HEK293 (cell line): ENCODE measurements at regions not wholly inside any gene's neighbourhood (a gene's known extent, or its start where the extent isn't known, plus 50 kb on each side); places are given as distances from the start of the nearest gene placed in this dataset.

Experiments used
- CTCF ChIA-PET: fragments of 350-600 bp; formaldehyde crosslinking; extraction: SDS; loops from one replicate; lab custom pipeline; 2021; ENCODE audit warnings: antibody characterized with exemption; lab: Yijun Ruan, JAX
- POLR2A ChIA-PET: fragments of 300-600 bp; formaldehyde crosslinking; extraction: SDS; loops from one replicate; lab custom pipeline; 2020; ENCODE audit warnings: antibody characterized with exemption, inconsistent platforms; lab: Yijun Ruan, JAX
- H3K27ac ChIP-seq: fragments of 200-500 bp; sonication (Bioruptor generic); 2 replicates; pipeline ENCODE4 v1.5.1; 2014; ENCODE audit warnings: low read depth, low read length, control low read depth, inconsistent platforms; ENCODE audit errors: extremely low read depth
- H3K36me3 ChIP-seq, 2 experiments: fragments of 200-500 bp in 1 of 2; sonication (Bioruptor generic) in 1 of 2; 1 replicate in 1 of 2; 2 replicates in 1 of 2; pipeline ENCODE4 v1.5.1; 2014 to 2017; ENCODE audit warnings: inconsistent platforms in 2 of 2, low read length in 2 of 2; ENCODE audit not compliant: control insufficient read depth in 2 of 2, insufficient read depth in 1 of 2
- H3K4me1 ChIP-seq: fragments of 200-500 bp; sonication (Bioruptor generic); 2 replicates; pipeline ENCODE4 v1.5.1; 2014; ENCODE audit warnings: mild to moderate bottlenecking, low read length, inconsistent platforms; ENCODE audit not compliant: control insufficient read depth, insufficient read depth
- H3K4me3 ChIP-seq: 2 replicates; pipeline ENCODE4 v1.5.1; 2011; ENCODE audit warnings: low read depth, mild to moderate bottlenecking, control low read depth, low read length, moderate library complexity
- H3K9me3 ChIP-seq: fragments of 200-500 bp; sonication (Bioruptor generic); 2 replicates; pipeline ENCODE4 v1.5.1; 2014; ENCODE audit warnings: low read depth, low read length, inconsistent platforms; ENCODE audit not compliant: control insufficient read depth, insufficient read depth
- AEBP2 ChIP-seq: fragments of 450-650 bp; formaldehyde crosslinking; IDR thresholded peaks from 2 replicates; pipeline ENCODE4 v1.5.1; 2016; ENCODE audit warnings: missing biosample characterization, missing genetic modification characterization, borderline replicate concordance
- BCL11A ChIP-seq: fragments of 450-650 bp; formaldehyde crosslinking; IDR thresholded peaks from 2 replicates; pipeline ENCODE4 v1.5.1; 2016; ENCODE audit warnings: low read depth, missing biosample characterization, missing genetic modification characterization
- CTCF ChIP-seq: fragments of 450-650 bp; formaldehyde crosslinking; IDR thresholded peaks from 2 replicates; pipeline ENCODE4 v1.5.1; 2016; ENCODE audit warnings: missing biosample characterization, missing genetic modification characterization
- GLI2 ChIP-seq: fragments of 450-650 bp; formaldehyde crosslinking; IDR thresholded peaks from 2 replicates; pipeline ENCODE4; 2017; ENCODE audit warnings: missing biosample characterization, missing genetic modification characterization, low read depth, borderline replicate concordance
- GLI4 ChIP-seq: fragments of 450-650 bp; formaldehyde crosslinking; IDR thresholded peaks from 2 replicates; pipeline ENCODE4 v1.5.1; 2016; ENCODE audit warnings: missing biosample characterization, missing genetic modification characterization
- SETDB1 ChIP-seq: IDR thresholded peaks from one replicate; pipeline ENCODE4 v1.6.1; 2017; ENCODE audit warnings: mild to moderate bottlenecking, low read length, moderate library complexity, mixed read lengths; ENCODE audit not compliant: insufficient read length
- ZBTB17 ChIP-seq: fragments of 450-650 bp; formaldehyde crosslinking; IDR thresholded peaks from 2 replicates; pipeline ENCODE4 v1.5.1; 2016; ENCODE audit warnings: missing biosample characterization, missing genetic modification characterization
- ZEB2 ChIP-seq: fragments of 450-650 bp; formaldehyde crosslinking; IDR thresholded peaks from 2 replicates; pipeline ENCODE4 v1.5.1; 2016; ENCODE audit warnings: missing biosample characterization, missing genetic modification characterization
- ZFP69B ChIP-seq: fragments of 450-650 bp; formaldehyde crosslinking; IDR thresholded peaks from 2 replicates; pipeline ENCODE4 v1.5.1; 2016; ENCODE audit warnings: missing biosample characterization, missing genetic modification characterization
- ZNF140 ChIP-seq: fragments of 450-650 bp; formaldehyde crosslinking; IDR thresholded peaks from 2 replicates; pipeline ENCODE4 v1.5.1; 2016; ENCODE audit warnings: missing biosample characterization, missing genetic modification characterization
- ZNF157 ChIP-seq: fragments of 450-650 bp; formaldehyde crosslinking; IDR thresholded peaks from 2 replicates; pipeline ENCODE4 v1.5.1; 2016; ENCODE audit warnings: missing biosample characterization, missing genetic modification characterization
- ZNF221 ChIP-seq: fragments of 450-650 bp; formaldehyde crosslinking; IDR thresholded peaks from 2 replicates; pipeline ENCODE4 v1.5.1; 2017; ENCODE audit warnings: missing biosample characterization, missing genetic modification characterization, borderline replicate concordance
- ZNF24 ChIP-seq: fragments of 450-650 bp; formaldehyde crosslinking; IDR thresholded peaks from 2 replicates; pipeline ENCODE4 v1.5.1; 2016; ENCODE audit warnings: missing biosample characterization, missing genetic modification characterization
- ZNF248 ChIP-seq: fragments of 450-650 bp; formaldehyde crosslinking; IDR thresholded peaks from 2 replicates; pipeline ENCODE4 v1.5.1; 2017; ENCODE audit warnings: missing biosample characterization, missing genetic modification characterization
- ZNF274 ChIP-seq, 2 experiments: fragments of 200-500 bp in 1 of 2; fragments of 450-650 bp in 1 of 2; sonication (Bioruptor generic) in 1 of 2; formaldehyde crosslinking in 1 of 2; IDR thresholded peaks; 2 replicates each; pipeline versions ENCODE4 v1.5.1 to v1.6.1; 2014 to 2016; ENCODE audit warnings: borderline replicate concordance in 1 of 2, inconsistent platforms in 1 of 2, low read length in 1 of 2, missing biosample characterization in 1 of 2, missing genetic modification characterization in 1 of 2
- ZNF335 ChIP-seq: fragments of 450-650 bp; formaldehyde crosslinking; conservative IDR thresholded peaks from 2 replicates; pipeline ENCODE4 v1.5.1; 2016; ENCODE audit warnings: missing biosample characterization, missing genetic modification characterization
- ZNF398 ChIP-seq: fragments of 450-650 bp; formaldehyde crosslinking; IDR thresholded peaks from 2 replicates; pipeline ENCODE4 v1.5.1; 2017; ENCODE audit warnings: missing biosample characterization, missing genetic modification characterization
- ZNF404 ChIP-seq: fragments of 450-650 bp; formaldehyde crosslinking; IDR thresholded peaks from 2 replicates; pipeline ENCODE4 v1.5.1; 2017; ENCODE audit warnings: missing biosample characterization, missing genetic modification characterization
- ZNF548 ChIP-seq: fragments of 450-650 bp; formaldehyde crosslinking; IDR thresholded peaks from 2 replicates; pipeline ENCODE4 v1.5.1; 2016; ENCODE audit warnings: missing biosample characterization, missing genetic modification characterization
- ZNF660 ChIP-seq: fragments of 450-650 bp; IDR thresholded peaks from 2 replicates; pipeline ENCODE4 v1.5.1; 2018; ENCODE audit warnings: missing biosample characterization, mild to moderate bottlenecking, missing genetic modification characterization
- ZNF701 ChIP-seq: fragments of 450-650 bp; formaldehyde crosslinking; IDR thresholded peaks from 2 replicates; pipeline ENCODE4 v1.5.1; 2016; ENCODE audit warnings: missing biosample characterization, missing genetic modification characterization
- ZSCAN5A ChIP-seq: fragments of 450-650 bp; formaldehyde crosslinking; IDR thresholded peaks from 2 replicates; pipeline ENCODE4 v1.5.1; 2016; ENCODE audit warnings: missing biosample characterization, missing genetic modification characterization

GRCh38 chr13:63696055-63696454, 2280.4 kb upstream of the PCDH20 start (continued):
- no peak for TF ChIP-seq CTCF
- TF ChIP-seq ZEB2, result no peak

- ChIA-PET CTCF (no interaction called here), POLR2A (no interaction called here)
- TF ChIP-seq ZNF701 (no peak), BCL11A (no peak), ZNF24 (tag by site-specific recombination) (no peak), ZFP69B (tag by site-specific recombination) (no peak), ZBTB17 (tag by site-specific recombination) (no peak), ZNF335 (tag by site-specific recombination) (no peak), ZNF221 (tag by site-specific recombination) (no peak), ZNF398 (tag by site-specific recombination) (no peak), ZNF140 (tag by site-specific recombination) (no peak), GLI2 (tag by site-specific recombination) (no peak)
- Histone ChIP-seq H3K4me1 (no peaks in the 10 kb centered on the region), H3K9me3 (no peaks in the 10 kb centered on the region), H3K36me3 (no peaks in the 10 kb centered on the region), H3K27ac (no peak overlapping the region), H3K4me3 (no peak overlapping the region)
Observed at GRCh38 chr13:63693696-63694095, 2278.0 kb upstream of the PCDH20 start.

GRCh38 chr13:63691474-63691873, 2275.8 kb upstream of the PCDH20 start:
- TF ChIP-seq ZNF548 (tag by site-specific recombination) (no peak), ZSCAN5A (tag by site-specific recombination) (no peak), ZNF404 (no peak), ZNF660 (no peak), ZNF157 (tag by site-specific recombination) (no peak), ZNF248 (tag by site-specific recombination) (no peak), ZNF274 (IDR thresholded peaks at IDR 0.05; ENCODE audit: low read length) (no peak), ZNF274 (tag by site-specific recombination; IDR thresholded peaks at IDR 0.05; ENCODE audit: borderline replicate concordance) (no peak), SETDB1 (no peak), AEBP2 (no peak), GLI4 (tag by site-specific recombination) (no peak), ZNF140 (tag by site-specific recombination) (no peak)
- no peak overlapping the region for H3K27ac ChIP-seq
- no peak overlapping the region for H3K4me3 ChIP-seq
- no peaks in the 10 kb centered on the region for H3K36me3 ChIP-seq
- H3K9me3 ChIP-seq, result no peaks in the 10 kb centered on the region
- ChIA-PET CTCF (no interaction called here), POLR2A (no interaction called here)
- H3K4me1 ChIP-seq, result no peaks in the 10 kb centered on the region
